ENCODE measurements at regions not wholly inside any gene's neighbourhood (a gene's known extent, or its start where the extent isn't known, plus 50 kb on each side); places are given as distances from the start of the nearest gene placed in this dataset.

DNA sequence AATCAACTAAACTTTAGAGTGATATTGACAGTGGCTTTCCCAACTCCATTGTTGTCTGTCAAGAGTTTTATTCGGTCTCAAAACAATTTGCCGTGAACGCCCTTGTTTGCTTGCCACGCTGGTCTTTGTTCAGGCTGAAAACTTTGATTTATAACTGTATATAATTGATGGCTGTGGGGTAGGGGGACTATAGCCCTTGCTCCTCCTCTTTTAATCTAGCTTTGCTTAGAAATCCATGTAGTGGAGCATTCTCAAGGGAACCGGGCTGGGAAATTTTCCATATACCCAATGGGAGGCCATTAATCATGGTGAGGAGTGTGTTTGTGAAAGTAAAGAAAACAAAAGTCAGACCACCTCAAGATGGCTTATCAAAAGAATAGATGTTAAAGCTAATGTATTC lies 339.8 kb upstream of the RARB start:
- TF ChIP-seq, protein P1, sequence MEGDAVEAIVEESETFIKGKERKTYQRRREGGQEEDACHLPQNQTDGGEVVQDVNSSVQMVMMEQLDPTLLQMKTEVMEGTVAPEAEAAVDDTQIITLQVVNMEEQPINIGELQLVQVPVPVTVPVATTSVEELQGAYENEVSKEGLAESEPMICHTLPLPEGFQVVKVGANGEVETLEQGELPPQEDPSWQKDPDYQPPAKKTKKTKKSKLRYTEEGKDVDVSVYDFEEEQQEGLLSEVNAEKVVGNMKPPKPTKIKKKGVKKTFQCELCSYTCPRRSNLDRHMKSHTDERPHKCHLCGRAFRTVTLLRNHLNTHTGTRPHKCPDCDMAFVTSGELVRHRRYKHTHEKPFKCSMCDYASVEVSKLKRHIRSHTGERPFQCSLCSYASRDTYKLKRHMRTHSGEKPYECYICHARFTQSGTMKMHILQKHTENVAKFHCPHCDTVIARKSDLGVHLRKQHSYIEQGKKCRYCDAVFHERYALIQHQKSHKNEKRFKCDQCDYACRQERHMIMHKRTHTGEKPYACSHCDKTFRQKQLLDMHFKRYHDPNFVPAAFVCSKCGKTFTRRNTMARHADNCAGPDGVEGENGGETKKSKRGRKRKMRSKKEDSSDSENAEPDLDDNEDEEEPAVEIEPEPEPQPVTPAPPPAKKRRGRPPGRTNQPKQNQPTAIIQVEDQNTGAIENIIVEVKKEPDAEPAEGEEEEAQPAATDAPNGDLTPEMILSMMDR (conservative IDR thresholded peaks at IDR 0.05) = no peak
- no peak for TF ChIP-seq ZFX (IDR thresholded peaks at IDR 0.05)

Measured in C4-2B (cell line).